T-helper 2 cell treated with Interferon-gamma antibody and Interleukin-4, amounts not matched to agents 5 μg/mL and 100 μg/mL, for 36 hours (primary cell): ENCODE measurements at regions not wholly inside any gene's neighbourhood (a gene's known extent, or its start where the extent isn't known, plus 50 kb on each side); places are given as distances from the start of the nearest gene placed in this dataset.

ENCODE experiments used
- DNase-seq: peaks from one replicate; pipeline ENCODE4 v3.0.0; 2021; ENCODE audit warnings: low spot score
- H3K27ac Mint-ChIP-seq: one replicate; pipeline ENCODE4 v1.8.0; 2021; ENCODE audit warnings: mild to moderate bottlenecking, mixed read lengths
- H3K27me3 Mint-ChIP-seq: one replicate; pipeline ENCODE4 v1.8.0; 2021; ENCODE audit warnings: low read depth, mixed read lengths
- H3K36me3 Mint-ChIP-seq: one replicate; pipeline ENCODE4 v1.8.0; 2021; ENCODE audit warnings: low read depth, mixed read lengths
- H3K4me1 Mint-ChIP-seq: one replicate; pipeline ENCODE4 v1.8.0; 2021; ENCODE audit warnings: low read depth, mixed read lengths
- H3K4me3 Mint-ChIP-seq: one replicate; pipeline ENCODE4 v1.8.0; 2022; ENCODE audit warnings: mild to moderate bottlenecking, moderate library complexity, mixed read lengths
- H3K9me3 Mint-ChIP-seq: one replicate; pipeline ENCODE4 v1.8.0; 2021; ENCODE audit warnings: mixed read lengths

GRCh38 chr6:163892824-163893561 lies 478.5 kb downstream of the QKI start:
- Mint-ChIP-seq H3K9me3 (no peaks in the 10 kb centered on the region), H3K27ac (no peak overlapping the region), H3K4me3 (no peak overlapping the region), H3K4me1 (no peaks in the 10 kb centered on the region), H3K36me3 (no peaks in the 10 kb centered on the region), H3K27me3 (no peaks in the 10 kb centered on the region)
- no peak for DNase-seq

DNA sequence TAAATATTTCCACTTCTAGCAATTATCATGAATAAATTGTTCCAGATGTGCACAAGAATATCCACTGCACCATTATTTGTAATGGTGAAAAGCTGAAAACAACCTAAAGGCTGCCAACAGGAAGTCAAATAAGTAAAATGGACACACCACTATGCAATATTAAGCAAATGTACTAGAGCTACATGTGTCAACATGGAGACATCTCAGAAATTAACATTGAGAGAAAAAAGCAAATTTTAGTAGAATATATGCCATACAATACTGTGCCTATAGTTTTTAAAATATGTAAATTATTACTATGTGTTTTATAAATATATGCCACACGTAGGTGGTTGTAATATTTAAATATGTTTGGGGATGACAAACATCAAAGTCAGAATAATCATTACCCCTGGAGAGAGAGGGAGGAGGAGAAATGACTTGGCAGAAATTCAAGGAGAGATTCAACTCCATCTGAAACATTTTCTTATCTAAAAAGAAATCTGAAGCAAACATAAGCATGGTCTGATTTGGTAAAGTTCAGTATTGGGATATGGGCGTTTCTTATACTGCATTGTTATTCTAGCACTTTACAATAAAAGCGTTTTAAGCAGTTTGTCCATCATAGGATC lies 475.5 kb downstream of the QKI start:
- H3K27ac Mint-ChIP-seq = no peak overlapping the region
- H3K27me3 Mint-ChIP-seq = no peaks in the 10 kb centered on the region
- H3K4me1 Mint-ChIP-seq = no peaks in the 10 kb centered on the region
- no peaks in the 10 kb centered on the region for H3K9me3 Mint-ChIP-seq
- no peak overlapping the region for H3K4me3 Mint-ChIP-seq
- DNase-seq = no peak
- H3K36me3 Mint-ChIP-seq = no peaks in the 10 kb centered on the region

- no peak for DNase-seq
- Mint-ChIP-seq H3K9me3 (no peaks in the 10 kb centered on the region), H3K27me3 (no peaks in the 10 kb centered on the region), H3K27ac (no peak overlapping the region), H3K4me3 (no peak overlapping the region), H3K4me1 (no peaks in the 10 kb centered on the region), H3K36me3 (no peaks in the 10 kb centered on the region)
Measured at GRCh38 chr6:163888030-163888819, 473.7 kb downstream of the QKI start.

GRCh38 chr6:163886428-163886827 lies 471.9 kb downstream of the QKI start:
- Mint-ChIP-seq H3K36me3 (no peaks in the 10 kb centered on the region), H3K27ac (no peak overlapping the region), H3K4me1 (no peaks in the 10 kb centered on the region), H3K9me3 (no peaks in the 10 kb centered on the region), H3K27me3 (no peaks in the 10 kb centered on the region), H3K4me3 (no peak overlapping the region)
- DNase-seq = no peak

DNA sequence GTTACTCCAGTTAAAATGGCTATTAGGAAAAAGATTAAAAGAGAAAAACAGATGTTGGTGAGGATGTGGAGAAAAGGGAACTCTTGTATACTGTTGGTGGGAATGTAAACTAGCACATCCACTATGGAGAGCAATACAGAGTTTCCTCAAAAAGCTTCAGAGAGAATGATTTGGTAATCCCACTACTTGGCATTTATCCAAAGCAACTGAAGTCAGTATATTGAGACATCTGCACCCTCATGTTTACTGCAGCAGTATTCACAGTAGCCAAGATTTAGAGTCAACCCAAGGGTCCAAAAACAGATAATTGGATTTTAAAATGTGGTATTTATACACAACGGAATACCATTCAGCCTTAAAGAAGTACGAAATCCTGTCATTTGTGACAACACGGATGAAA lies 469.5 kb downstream of the QKI start:
- H3K4me1 Mint-ChIP-seq = no peaks in the 10 kb centered on the region
- H3K9me3 Mint-ChIP-seq = no peaks in the 10 kb centered on the region
- no peak overlapping the region for H3K27ac Mint-ChIP-seq
- no peaks in the 10 kb centered on the region for H3K27me3 Mint-ChIP-seq
- no peaks in the 10 kb centered on the region for H3K36me3 Mint-ChIP-seq
- no peak overlapping the region for H3K4me3 Mint-ChIP-seq
- DNase-seq = no peak

DNA sequence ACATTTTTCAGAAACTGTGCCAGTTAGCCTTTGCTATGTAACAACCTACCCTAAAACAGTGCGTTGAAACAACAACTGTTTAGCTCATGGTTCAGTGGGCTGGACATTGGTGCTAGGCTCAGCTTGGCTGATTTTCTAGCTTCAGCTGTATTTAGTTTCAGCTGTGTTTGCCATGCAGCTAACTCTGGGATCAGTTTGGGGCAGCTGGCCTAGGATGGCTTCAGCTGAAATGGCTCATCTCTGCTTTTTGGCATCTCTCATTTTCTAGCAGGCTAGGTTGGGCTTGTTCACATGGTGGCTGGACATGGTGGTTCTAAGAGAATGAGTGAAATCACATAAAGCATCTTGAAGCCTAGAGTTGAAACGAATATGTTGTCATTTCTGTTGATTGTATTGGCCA lies 464.2 kb downstream of the QKI start:
- H3K4me1 Mint-ChIP-seq = no peaks in the 10 kb centered on the region
- no peaks in the 10 kb centered on the region for H3K27me3 Mint-ChIP-seq
- no peak overlapping the region for H3K4me3 Mint-ChIP-seq
- no peak for DNase-seq
- no peaks in the 10 kb centered on the region for H3K9me3 Mint-ChIP-seq
- H3K36me3 Mint-ChIP-seq = no peaks in the 10 kb centered on the region
- H3K27ac Mint-ChIP-seq = no peak overlapping the region

DNA sequence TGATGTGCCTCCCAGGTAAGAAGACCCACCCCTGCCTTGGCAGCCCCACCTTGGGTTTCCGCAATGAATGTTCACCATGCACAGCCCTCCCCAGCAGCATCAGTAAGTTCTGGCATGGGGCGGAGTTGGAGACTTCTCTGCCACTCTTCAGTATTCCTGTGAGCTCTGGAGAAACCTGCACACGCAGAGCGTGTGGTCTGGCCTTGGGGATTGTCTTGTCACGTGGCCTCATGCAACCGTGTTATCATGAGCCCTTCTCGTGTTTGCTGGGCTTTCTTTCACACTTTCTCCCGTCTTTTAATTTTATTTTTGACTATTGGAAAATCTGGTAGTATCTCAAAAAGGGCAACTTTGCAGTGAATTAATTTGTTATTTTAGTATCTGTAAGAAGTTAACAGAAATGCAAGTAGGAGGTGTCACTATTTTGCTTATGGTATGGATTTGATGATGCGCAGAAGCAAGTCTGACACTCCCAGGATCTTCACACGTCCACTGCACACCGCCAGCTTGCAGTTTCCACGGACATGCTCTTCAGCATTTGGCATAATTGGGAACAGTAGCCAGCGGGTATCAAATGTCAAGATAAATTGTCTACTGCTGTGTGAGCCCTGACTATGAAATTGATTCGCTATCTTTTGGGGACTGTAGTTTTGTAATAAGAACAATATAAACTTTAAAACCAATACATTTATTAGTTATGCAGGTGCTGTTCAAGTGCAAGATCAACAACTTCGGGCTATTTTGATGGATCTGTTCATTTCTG lies 463.5 kb downstream of the QKI start:
- H3K27me3 Mint-ChIP-seq = no peaks in the 10 kb centered on the region
- H3K4me1 Mint-ChIP-seq = no peaks in the 10 kb centered on the region
- H3K36me3 Mint-ChIP-seq = no peaks in the 10 kb centered on the region
- no peak for DNase-seq
- no peak overlapping the region for H3K27ac Mint-ChIP-seq
- no peak overlapping the region for H3K4me3 Mint-ChIP-seq
- H3K9me3 Mint-ChIP-seq = no peaks in the 10 kb centered on the region

- DNase-seq = no peak
- no peak overlapping the region for H3K4me3 Mint-ChIP-seq
- no peaks in the 10 kb centered on the region for H3K9me3 Mint-ChIP-seq
- no peaks in the 10 kb centered on the region for H3K4me1 Mint-ChIP-seq
- H3K27me3 Mint-ChIP-seq = no peaks in the 10 kb centered on the region
- no peaks in the 10 kb centered on the region for H3K36me3 Mint-ChIP-seq
- no peak overlapping the region for H3K27ac Mint-ChIP-seq
Measured at GRCh38 chr6:163876391-163876790, 461.9 kb downstream of the QKI start.

DNA sequence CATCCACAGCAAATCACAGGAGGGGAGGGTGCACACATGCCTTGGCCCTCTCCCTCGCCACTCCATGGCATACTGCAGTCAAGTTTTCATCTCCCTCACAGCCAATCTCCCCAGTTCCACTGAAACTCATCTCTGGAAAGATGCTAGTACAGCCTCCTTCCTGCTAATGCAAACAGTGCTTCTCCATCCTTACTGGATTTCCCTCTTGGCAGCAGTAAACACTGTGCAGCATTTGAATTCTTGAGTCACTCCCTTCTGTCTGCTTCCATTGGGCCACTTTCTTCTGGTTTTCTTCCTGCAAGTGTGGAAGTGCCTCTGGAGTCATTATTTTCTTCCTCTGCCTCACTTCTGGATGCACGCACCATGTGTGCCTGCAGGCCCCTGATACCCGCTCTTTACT lies 460.3 kb downstream of the QKI start:
- Mint-ChIP-seq H3K27ac (no peak overlapping the region), H3K27me3 (no peaks in the 10 kb centered on the region), H3K36me3 (no peaks in the 10 kb centered on the region), H3K4me1 (no peaks in the 10 kb centered on the region), H3K9me3 (no peaks in the 10 kb centered on the region), H3K4me3 (no peak overlapping the region)
- no peak for DNase-seq

DNA sequence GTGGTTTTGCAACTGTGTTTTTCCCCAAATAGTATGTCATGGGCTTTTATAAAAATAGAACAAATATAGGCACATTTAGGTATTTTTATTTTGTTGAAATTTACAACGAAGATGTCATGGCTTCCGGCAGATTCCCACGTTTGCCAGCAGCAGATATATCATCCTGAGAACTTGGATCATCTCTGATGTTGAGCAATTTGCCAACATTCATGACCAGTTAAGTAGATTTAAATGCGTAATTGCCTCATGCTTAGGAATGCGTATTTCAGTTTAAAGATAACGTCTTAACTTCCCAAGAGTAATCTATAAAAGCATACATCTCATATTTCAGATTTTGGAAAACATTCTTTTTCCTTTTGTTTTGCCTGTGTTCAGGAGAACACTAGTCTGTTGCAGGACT lies 457.8 kb downstream of the QKI start:
- Mint-ChIP-seq H3K4me1 (no peaks in the 10 kb centered on the region), H3K27ac (no peak overlapping the region), H3K4me3 (no peak overlapping the region), H3K9me3 (no peaks in the 10 kb centered on the region), H3K36me3 (no peaks in the 10 kb centered on the region), H3K27me3 (no peaks in the 10 kb centered on the region)
- DNase-seq = no peak

DNA sequence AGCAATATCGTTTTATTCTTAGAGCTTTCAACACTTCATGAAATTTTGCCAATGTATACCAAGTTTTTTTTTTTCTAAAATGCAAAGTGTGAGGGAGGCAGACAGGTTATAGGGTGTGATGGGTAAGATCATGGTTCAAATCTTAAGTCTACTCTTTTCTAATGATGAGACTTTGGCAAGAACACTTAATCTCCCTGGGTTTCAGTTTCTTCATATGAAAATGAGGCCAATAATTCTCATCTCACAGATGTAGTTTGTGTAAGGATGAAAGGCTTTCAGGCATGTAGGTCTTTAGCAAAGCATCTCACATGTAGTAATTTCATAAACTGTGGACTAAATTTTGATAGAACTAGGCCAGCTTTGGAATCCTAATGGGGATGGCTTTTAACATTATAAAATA lies 457.1 kb downstream of the QKI start:
- Mint-ChIP-seq H3K36me3 (no peaks in the 10 kb centered on the region), H3K4me1 (no peaks in the 10 kb centered on the region), H3K27me3 (no peaks in the 10 kb centered on the region), H3K9me3 (no peaks in the 10 kb centered on the region), H3K27ac (no peak overlapping the region), H3K4me3 (no peak overlapping the region)
- DNase-seq = no peak

GRCh38 chr6:163867518-163868292 lies 453.2 kb downstream of the QKI start:
- Mint-ChIP-seq H3K27ac (no peak overlapping the region), H3K9me3 (no peaks in the 10 kb centered on the region)

GRCh38 chr6:163866192-163866591 lies 451.7 kb downstream of the QKI start:
- no peak for DNase-seq
- no peaks in the 10 kb centered on the region for H3K4me1 Mint-ChIP-seq
- H3K36me3 Mint-ChIP-seq = no peaks in the 10 kb centered on the region
- H3K9me3 Mint-ChIP-seq = no peaks in the 10 kb centered on the region
- H3K27me3 Mint-ChIP-seq = no peaks in the 10 kb centered on the region
- H3K4me3 Mint-ChIP-seq = no peak overlapping the region
- no peak overlapping the region for H3K27ac Mint-ChIP-seq

More at GRCh38 chr6:163867518-163868292, 453.2 kb downstream of the QKI start:
- no peaks in the 10 kb centered on the region for H3K4me1 Mint-ChIP-seq
- no peaks in the 10 kb centered on the region for H3K27me3 Mint-ChIP-seq
- no peak overlapping the region for H3K4me3 Mint-ChIP-seq
- H3K36me3 Mint-ChIP-seq = no peaks in the 10 kb centered on the region
- DNase-seq = no peak
